Neural cell (in vitro differentiated cells): ENCODE measurements at regions not wholly inside any gene's neighbourhood (a gene's known extent, or its start where the extent isn't known, plus 50 kb on each side); places are given as distances from the start of the nearest gene placed in this dataset.
"Not testable (repeated sequence)": the region's sequence is repeated elsewhere in the genome, so short reads cannot be mapped to it uniquely, and the experiment has no call there.

Source experiments
- CTCF ChIP-seq: fragments of 450-650 bp; IDR thresholded peaks from 2 replicates; pipeline ENCODE4 v1.5.1; 2014; ENCODE audit warnings: antibody characterized with exemption, mild to moderate bottlenecking, moderate library complexity; ENCODE audit not compliant: poor library complexity, severe bottlenecking
- EP300 ChIP-seq: fragments of 450-650 bp; conservative IDR thresholded peaks from 2 replicates; pipeline ENCODE4 v1.6.1; 2014; ENCODE audit warnings: antibody characterized with exemption, mild to moderate bottlenecking, moderate library complexity; ENCODE audit not compliant: poor library complexity, severe bottlenecking
- EZH2 ChIP-seq: fragments of 200-600, 300-800 bp; shearing (Covaris generic), sonication (generic); IDR thresholded peaks from 2 replicates; pipeline ENCODE4 v1.6.1; 2014; ENCODE audit warnings: antibody characterized with exemption, low read length, borderline replicate concordance, mild to moderate bottlenecking; ENCODE audit not compliant: insufficient read depth, poor library complexity, severe bottlenecking
- RAD21 ChIP-seq: fragments of 450-650 bp; conservative IDR thresholded peaks from 2 replicates; pipeline ENCODE4 v1.6.1; 2014; ENCODE audit warnings: antibody characterized with exemption, mild to moderate bottlenecking, moderate library complexity
- TF ChIP-seq, protein P1 (sequence below): IDR thresholded peaks from 2 replicates; pipeline ENCODE4 v1.6.1; 2012; ENCODE audit warnings: borderline replicate concordance

DNA sequence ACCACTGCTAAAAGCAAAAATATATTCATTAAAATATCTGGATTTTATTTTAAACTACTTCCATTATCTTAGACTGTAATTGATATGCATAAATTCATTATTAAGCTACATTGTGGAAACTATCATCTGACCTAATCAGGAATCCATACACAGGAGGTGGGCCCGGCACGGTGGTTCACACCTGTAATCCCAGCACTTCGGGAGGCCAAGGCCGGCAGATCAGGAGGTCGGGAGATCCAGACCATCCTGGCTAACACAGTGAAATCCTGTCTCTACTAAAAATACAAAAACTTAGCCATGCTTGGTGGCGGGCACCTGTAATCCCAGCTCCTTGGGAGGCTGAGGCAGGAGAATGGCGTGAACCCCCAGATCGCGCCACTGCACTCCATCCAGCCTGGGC, 148.7 kb upstream of the FAT4 start:
- not testable (repeated sequence) for TF ChIP-seq CTCF, RAD21, EZH2, EP300
- TF ChIP-seq, protein P1, sequence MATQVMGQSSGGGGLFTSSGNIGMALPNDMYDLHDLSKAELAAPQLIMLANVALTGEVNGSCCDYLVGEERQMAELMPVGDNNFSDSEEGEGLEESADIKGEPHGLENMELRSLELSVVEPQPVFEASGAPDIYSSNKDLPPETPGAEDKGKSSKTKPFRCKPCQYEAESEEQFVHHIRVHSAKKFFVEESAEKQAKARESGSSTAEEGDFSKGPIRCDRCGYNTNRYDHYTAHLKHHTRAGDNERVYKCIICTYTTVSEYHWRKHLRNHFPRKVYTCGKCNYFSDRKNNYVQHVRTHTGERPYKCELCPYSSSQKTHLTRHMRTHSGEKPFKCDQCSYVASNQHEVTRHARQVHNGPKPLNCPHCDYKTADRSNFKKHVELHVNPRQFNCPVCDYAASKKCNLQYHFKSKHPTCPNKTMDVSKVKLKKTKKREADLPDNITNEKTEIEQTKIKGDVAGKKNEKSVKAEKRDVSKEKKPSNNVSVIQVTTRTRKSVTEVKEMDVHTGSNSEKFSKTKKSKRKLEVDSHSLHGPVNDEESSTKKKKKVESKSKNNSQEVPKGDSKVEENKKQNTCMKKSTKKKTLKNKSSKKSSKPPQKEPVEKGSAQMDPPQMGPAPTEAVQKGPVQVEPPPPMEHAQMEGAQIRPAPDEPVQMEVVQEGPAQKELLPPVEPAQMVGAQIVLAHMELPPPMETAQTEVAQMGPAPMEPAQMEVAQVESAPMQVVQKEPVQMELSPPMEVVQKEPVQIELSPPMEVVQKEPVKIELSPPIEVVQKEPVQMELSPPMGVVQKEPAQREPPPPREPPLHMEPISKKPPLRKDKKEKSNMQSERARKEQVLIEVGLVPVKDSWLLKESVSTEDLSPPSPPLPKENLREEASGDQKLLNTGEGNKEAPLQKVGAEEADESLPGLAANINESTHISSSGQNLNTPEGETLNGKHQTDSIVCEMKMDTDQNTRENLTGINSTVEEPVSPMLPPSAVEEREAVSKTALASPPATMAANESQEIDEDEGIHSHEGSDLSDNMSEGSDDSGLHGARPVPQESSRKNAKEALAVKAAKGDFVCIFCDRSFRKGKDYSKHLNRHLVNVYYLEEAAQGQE = not testable (repeated sequence)
